Colonic mucosa (tissue), 4 donors: ENCODE measurements at regions not wholly inside any gene's neighbourhood (a gene's known extent, or its start where the extent isn't known, plus 50 kb on each side); places are given as distances from the start of the nearest gene placed in this dataset.

Experiments
- DNase-seq: peaks from one replicate; pipeline ENCODE4 v3.0.0-alpha.2; 2020
- H3K27ac ChIP-seq: fragments of 200-600 bp; one replicate; pipeline ENCODE4 v1.8.0; 2021
- H3K27me3 ChIP-seq: fragments of 200-600 bp; one replicate; pipeline ENCODE4 v1.8.0; 2021
- H3K36me3 ChIP-seq: fragments of 200-600 bp; one replicate; pipeline ENCODE4 v1.8.0; 2021
- H3K4me1 ChIP-seq: fragments of 200-600 bp; one replicate; pipeline ENCODE4 v1.8.0; 2021; ENCODE audit warnings: mild to moderate bottlenecking
- H3K4me3 ChIP-seq: fragments of 200-600 bp; one replicate; pipeline ENCODE4 v1.8.0; 2021
- H3K9ac ChIP-seq, 2 donors: one replicate each; pipeline ENCODE4 v1.7.0; 2013; ENCODE audit warnings: control low read depth in 2 of 2, low read depth in 2 of 2, low read length in 2 of 2
- H3K9me3 ChIP-seq: fragments of 200-600 bp; one replicate; pipeline ENCODE4 v1.8.0; 2021
- intact Hi-C: fragments of 100-400 bp; cut with DNase I; formaldehyde crosslinking; loops from one replicate; pipeline ENCODE4 v1.14.1; 2022
- TF ChIP-seq, protein P1 (sequence below): fragments of 200-600 bp; IDR thresholded peaks from one replicate; pipeline ENCODE4 v1.8.0; 2022; ENCODE audit warnings: antibody characterized with exemption, mild to moderate bottlenecking
- donor health status: healthy.
- donor health status: DM: no; HTN: no; CAD: no.
- donor health status: DM: no; HTN: no; CAD: no.

DNA sequence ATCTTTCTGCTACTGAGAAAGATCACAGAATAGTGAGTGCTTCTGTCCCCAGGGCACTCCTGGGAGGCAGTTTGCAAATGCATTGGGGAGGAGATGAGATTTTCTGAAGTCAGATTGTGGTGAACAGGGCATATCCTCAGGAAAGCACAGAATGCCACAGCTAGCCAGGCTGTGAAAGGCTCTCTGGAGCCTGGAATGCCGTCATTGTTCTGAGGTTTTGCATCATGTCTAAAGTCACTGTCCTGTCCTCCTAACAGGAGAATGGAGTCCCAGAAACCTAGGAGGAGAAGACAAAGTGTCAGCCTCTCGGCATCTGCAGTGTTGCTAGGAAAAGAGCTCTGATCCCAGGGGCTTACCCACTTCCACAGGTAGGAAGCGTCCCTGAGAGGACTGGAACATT lies 69.2 kb upstream of the IGFBP3 start:
- intact Hi-C loops, result no loop called here
- Histone ChIP-seq H3K9ac (no peak overlapping the region), H3K27me3 (no peaks in the 10 kb centered on the region), H3K36me3 (no peaks in the 10 kb centered on the region), H3K4me3 (no peak overlapping the region), H3K9me3 (no peaks in the 10 kb centered on the region), H3K27ac (no peak overlapping the region), H3K4me1 (no peaks in the 10 kb centered on the region)
- DNase-seq, result peak; percentile 7
- TF ChIP-seq, protein P1, sequence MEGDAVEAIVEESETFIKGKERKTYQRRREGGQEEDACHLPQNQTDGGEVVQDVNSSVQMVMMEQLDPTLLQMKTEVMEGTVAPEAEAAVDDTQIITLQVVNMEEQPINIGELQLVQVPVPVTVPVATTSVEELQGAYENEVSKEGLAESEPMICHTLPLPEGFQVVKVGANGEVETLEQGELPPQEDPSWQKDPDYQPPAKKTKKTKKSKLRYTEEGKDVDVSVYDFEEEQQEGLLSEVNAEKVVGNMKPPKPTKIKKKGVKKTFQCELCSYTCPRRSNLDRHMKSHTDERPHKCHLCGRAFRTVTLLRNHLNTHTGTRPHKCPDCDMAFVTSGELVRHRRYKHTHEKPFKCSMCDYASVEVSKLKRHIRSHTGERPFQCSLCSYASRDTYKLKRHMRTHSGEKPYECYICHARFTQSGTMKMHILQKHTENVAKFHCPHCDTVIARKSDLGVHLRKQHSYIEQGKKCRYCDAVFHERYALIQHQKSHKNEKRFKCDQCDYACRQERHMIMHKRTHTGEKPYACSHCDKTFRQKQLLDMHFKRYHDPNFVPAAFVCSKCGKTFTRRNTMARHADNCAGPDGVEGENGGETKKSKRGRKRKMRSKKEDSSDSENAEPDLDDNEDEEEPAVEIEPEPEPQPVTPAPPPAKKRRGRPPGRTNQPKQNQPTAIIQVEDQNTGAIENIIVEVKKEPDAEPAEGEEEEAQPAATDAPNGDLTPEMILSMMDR, result no peak

DNA sequence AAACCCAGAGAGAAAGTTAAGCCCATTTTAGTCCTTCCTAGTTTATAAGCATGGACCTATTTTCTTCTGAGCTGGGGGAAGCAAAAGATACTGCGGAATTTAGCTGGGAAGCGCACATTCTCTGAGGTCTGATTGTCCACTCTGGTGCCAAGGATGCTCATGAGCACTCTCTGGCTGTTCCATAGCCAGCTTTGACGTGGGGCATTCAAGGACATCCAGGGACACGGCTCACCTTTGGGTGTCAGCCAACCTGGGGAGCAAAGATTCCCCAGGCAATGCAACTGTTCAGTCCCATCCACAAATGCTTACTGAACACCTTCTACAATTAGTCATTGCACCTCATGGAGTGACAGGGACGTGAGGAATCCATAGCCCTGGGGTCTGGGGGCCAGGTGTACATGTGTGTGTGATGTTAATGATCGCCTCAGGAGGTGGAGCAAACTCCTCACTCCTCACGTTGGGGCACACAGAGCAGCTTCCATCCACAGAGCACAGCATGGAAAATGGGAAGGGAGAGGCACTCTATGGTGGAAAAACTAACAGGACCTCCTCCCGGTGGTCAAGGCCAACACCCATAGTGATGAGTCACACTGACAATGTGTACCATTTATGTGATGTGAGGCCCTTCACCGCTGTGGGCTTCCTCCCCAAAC lies 67.5 kb upstream of the IGFBP3 start:
- Histone ChIP-seq H3K27ac (no peak overlapping the region), H3K9me3 (no peaks in the 10 kb centered on the region), H3K4me1 (no peaks in the 10 kb centered on the region), H3K4me3 (no peak overlapping the region), H3K9ac (no peak overlapping the region), H3K36me3 (no peaks in the 10 kb centered on the region), H3K27me3 (no peaks in the 10 kb centered on the region)
- TF ChIP-seq, protein P1, result no peak
- peak; percentile 8 for DNase-seq
- intact Hi-C loops, result no loop called here

DNA sequence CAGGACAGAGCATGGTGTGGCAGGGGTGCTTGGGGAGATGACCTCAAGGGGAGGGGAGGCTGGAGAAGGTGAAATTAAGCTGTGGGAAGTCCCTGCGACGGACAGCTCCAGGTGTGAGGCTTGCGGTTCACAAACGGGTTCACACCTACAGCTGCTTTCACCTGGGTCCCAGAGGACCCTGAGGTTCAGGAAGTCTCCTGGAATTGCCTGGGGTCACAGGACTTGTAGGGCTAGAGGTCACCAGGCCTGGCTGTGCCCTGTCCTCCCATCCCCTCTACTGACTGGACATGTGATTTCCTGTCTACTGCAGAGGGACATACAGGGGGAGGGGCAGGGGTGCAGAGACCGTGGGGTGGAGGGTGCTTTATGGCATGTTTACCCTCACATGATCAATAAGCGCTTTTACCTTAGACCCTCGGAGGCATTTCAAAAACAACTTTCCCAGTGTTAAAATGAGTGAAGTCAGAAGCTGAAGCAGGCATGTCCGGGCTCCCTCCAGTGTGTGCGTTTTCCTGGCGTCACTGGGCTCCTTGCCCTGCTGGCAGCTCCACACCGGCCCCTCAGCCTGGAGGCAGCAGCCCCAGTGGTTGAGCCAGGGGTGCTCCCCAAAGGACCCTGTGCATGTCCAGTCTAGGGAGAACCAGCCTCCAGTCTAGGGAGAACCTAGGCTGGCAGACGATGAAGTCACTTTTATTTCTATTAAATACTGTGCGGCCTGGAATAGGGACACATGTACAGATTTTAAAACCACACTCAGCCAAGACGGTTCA lies 66.6 kb upstream of the IGFBP3 start:
- H3K4me3 ChIP-seq, result no peak overlapping the region
- H3K9me3 ChIP-seq, result no peaks in the 10 kb centered on the region
- H3K9ac ChIP-seq, result no peak overlapping the region
- H3K27me3 ChIP-seq, result no peaks in the 10 kb centered on the region
- no peaks in the 10 kb centered on the region for H3K4me1 ChIP-seq
- TF ChIP-seq, protein P1, result no peak
- intact Hi-C loops, result no loop called here
- no peak overlapping the region for H3K27ac ChIP-seq
- H3K36me3 ChIP-seq, result no peaks in the 10 kb centered on the region
- no peak for DNase-seq

DNA sequence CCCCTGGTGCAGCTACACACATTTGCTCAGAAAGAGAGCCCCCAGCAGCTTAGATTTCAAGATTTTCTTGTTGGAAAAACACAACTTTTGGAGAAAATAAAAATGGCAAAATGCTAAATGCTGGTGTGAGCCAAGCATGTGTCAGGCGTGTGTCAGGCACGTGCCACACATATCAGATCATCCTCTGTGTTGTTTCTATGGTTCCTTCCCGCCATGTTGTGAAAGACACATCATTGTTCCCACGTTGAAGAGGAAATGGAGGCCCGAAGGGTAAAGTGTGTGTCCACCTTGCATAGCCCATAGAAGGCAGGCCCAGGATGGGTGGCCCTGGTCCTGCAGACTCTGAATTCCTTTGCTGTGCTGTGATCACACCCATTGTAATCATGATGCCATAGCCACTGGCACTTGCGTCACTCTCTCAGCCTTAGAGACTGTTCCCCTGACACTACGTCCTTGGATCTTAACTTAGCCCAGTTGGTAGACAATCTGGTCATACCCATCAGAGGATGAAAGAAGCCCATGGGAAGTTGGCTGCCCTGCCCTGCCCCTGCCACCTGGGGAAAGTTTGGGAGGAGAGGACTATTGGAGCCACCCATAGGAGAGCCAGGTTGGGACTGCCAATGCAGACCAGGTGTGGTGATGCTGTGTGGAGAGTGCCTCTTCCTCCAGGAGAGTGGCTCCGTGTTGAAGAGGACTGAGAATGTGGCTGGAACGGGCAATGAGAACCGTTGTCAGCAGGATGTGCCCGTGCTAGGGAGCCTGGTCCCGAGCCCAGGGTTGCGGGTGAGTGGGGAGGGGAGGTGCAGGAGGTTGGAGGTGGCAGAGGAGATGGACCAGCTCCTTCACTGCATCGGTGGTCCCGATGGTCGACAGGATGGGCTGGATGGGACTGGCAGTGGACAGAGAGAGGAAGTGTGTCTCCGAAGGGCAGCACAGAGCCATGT lies 65.6 kb upstream of the IGFBP3 start:
- H3K4me1 ChIP-seq, result no peaks in the 10 kb centered on the region
- DNase-seq, result no peak
- H3K36me3 ChIP-seq, result no peaks in the 10 kb centered on the region
- no peak overlapping the region for H3K27ac ChIP-seq
- H3K27me3 ChIP-seq, result no peaks in the 10 kb centered on the region
- H3K9me3 ChIP-seq, result no peaks in the 10 kb centered on the region
- intact Hi-C loops, result no loop called here
- H3K9ac ChIP-seq, result no peak overlapping the region
- TF ChIP-seq, protein P1, result no peak
- no peak overlapping the region for H3K4me3 ChIP-seq

GRCh38 chr7:45985902-45986301 lies 64.8 kb upstream of the IGFBP3 start:
- H3K4me1 ChIP-seq, result no peaks in the 10 kb centered on the region
- H3K9me3 ChIP-seq, result no peaks in the 10 kb centered on the region
- no peaks in the 10 kb centered on the region for H3K36me3 ChIP-seq
- no peak overlapping the region for H3K4me3 ChIP-seq
- no peak for DNase-seq
- no peak overlapping the region for H3K27ac ChIP-seq
- TF ChIP-seq, protein P1, result no peak
- intact Hi-C loops, result no loop called here
- no peak overlapping the region for H3K9ac ChIP-seq
- no peaks in the 10 kb centered on the region for H3K27me3 ChIP-seq
